SU-DHL-6 (cell line): ENCODE measurements at regions not wholly inside any gene's neighbourhood (a gene's known extent, or its start where the extent isn't known, plus 50 kb on each side); places are given as distances from the start of the nearest gene placed in this dataset.

ENCODE experiments used
- H2AFZ ChIP-seq: fragments of 200-600 bp; sonication (generic); 2 replicates; pipeline ENCODE4 v1.6.1; 2014; ENCODE audit warnings: low read depth, mild to moderate bottlenecking, moderate library complexity, mixed read lengths, antibody characterized with exemption, low read length; ENCODE audit not compliant: severe bottlenecking
- H3F3A ChIP-seq: fragments of 200-600 bp; shearing (Covaris generic); 2 replicates; pipeline ENCODE4 v1.6.0; 2016; ENCODE audit warnings: antibody characterized with exemption, mild to moderate bottlenecking; ENCODE audit not compliant: insufficient read depth
- H3K27ac ChIP-seq: fragments of 200-600 bp; sonication (generic); 2 replicates; pipeline ENCODE4 v1.5.1; 2016; ENCODE audit warnings: low read depth, mild to moderate bottlenecking, low read length, moderate library complexity, mixed read lengths
- H3K27me3 ChIP-seq: fragments of 200-600 bp; sonication (generic), shearing (Covaris generic); 2 replicates; pipeline ENCODE4 v1.6.0; 2014; ENCODE audit warnings: mild to moderate bottlenecking, low read length
- H3K36me3 ChIP-seq: fragments of 200-600 bp; sonication (generic); 2 replicates; pipeline ENCODE4 v1.6.1; 2014; ENCODE audit warnings: mild to moderate bottlenecking, low read length, mixed read lengths
- H3K4me2 ChIP-seq: fragments of 300-600, 200-600 bp; shearing (Covaris generic), sonication (generic); 2 replicates; pipeline ENCODE4 v1.6.0; 2014; ENCODE audit warnings: low read length, low read depth, mild to moderate bottlenecking; ENCODE audit not compliant: poor library complexity, severe bottlenecking
- H3K4me3 ChIP-seq: fragments of 200-600 bp; sonication (generic); 2 replicates; pipeline ENCODE4 v1.5.1; 2014; ENCODE audit warnings: antibody characterized with exemption, low read length, mild to moderate bottlenecking, mixed read lengths; ENCODE audit not compliant: insufficient read depth, poor library complexity, severe bottlenecking
- H3K79me2 ChIP-seq: fragments of 200-600 bp; sonication (generic); 2 replicates; pipeline ENCODE4 v1.6.1; 2014; ENCODE audit warnings: mild to moderate bottlenecking, low read length, moderate library complexity; ENCODE audit not compliant: insufficient read depth
- H3K9ac ChIP-seq: fragments of 200-600 bp; sonication (generic); 2 replicates; pipeline ENCODE4 v1.7.0; 2014; ENCODE audit warnings: mild to moderate bottlenecking, low read length
- H3K9me2 ChIP-seq: fragments of 200-600 bp; sonication (generic); replicated peaks from 2 replicates; pipeline ENCODE4 v1.6.1; 2014; ENCODE audit warnings: low read length; ENCODE audit not compliant: insufficient read depth
- H3K9me3 ChIP-seq: fragments of 200-600 bp; sonication (generic); 2 replicates; pipeline ENCODE4 v1.6.1; 2014; ENCODE audit warnings: low read length, mixed read lengths; ENCODE audit not compliant: insufficient read depth
- H4K20me1 ChIP-seq: fragments of 200-600 bp; sonication (generic); 2 replicates; pipeline ENCODE4 v1.6.1; 2014; ENCODE audit warnings: low read depth, mild to moderate bottlenecking, antibody characterized with exemption, low read length, moderate library complexity, mixed read lengths
- CTCF ChIP-seq: fragments of 200-600 bp; sonication (generic); IDR thresholded peaks from one replicate; pipeline ENCODE4 v1.5.1; 2017; ENCODE audit warnings: antibody characterized with exemption, mild to moderate bottlenecking, low read length, moderate library complexity; ENCODE audit not compliant: insufficient read depth, poor library complexity, severe bottlenecking
- EZH2phosphoT487 ChIP-seq: fragments of 200-600 bp; sonication (generic), shearing (Covaris generic); conservative IDR thresholded peaks from 2 replicates; pipeline ENCODE4 v1.6.1; 2018; ENCODE audit warnings: mild to moderate bottlenecking, antibody characterized with exemption, low read length, moderate library complexity, mixed read lengths

- Histone ChIP-seq H4K20me1 (no peaks in the 10 kb centered on the region), H3K9me3 (no peaks in the 10 kb centered on the region), H3K9ac (no peak overlapping the region), H3K79me2 (no peaks in the 10 kb centered on the region), H3K4me3 (no peak overlapping the region), H3K27ac (no peak overlapping the region), H3K9me2 (no peaks in the 10 kb centered on the region), H3K27me3 (no peaks in the 10 kb centered on the region), H3K36me3 (no peaks in the 10 kb centered on the region), H3F3A (no peaks in the 10 kb centered on the region), H3K4me2 (no peak overlapping the region), H2AFZ (no peak overlapping the region)
- no peak for TF ChIP-seq EZH2phosphoT487
- TF ChIP-seq CTCF = no peak
Observed at GRCh38 chr17:34059423-34060220, 195.5 kb upstream of the CCL2 start.

DNA sequence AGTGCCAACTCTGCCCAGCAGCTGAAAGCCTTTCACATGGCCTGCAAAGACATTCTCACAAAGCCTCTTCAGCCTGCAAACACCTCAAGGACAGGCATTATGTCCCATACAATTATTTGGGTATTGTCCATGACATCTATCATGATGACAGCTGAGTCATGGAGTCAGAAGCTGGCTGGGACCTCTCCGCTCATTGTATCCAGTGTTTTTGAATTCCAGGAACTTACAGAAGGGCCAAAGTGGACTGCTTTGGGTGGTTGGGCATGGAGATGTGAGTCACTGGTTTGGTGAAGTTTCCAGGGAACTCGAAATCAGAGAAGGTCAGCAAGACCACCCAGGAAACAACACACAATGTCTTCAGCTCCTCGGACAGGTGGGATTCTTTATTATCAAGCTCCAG lies 188.6 kb upstream of the CCL2 start:
- no peak overlapping the region for H3K4me3 ChIP-seq
- no peaks in the 10 kb centered on the region for H3K36me3 ChIP-seq
- H3K9me3 ChIP-seq = no peaks in the 10 kb centered on the region
- no peak overlapping the region for H3K9ac ChIP-seq
- H3K27ac ChIP-seq = no peak overlapping the region
- H3K9me2 ChIP-seq = no peaks in the 10 kb centered on the region
- H3F3A ChIP-seq = no peaks in the 10 kb centered on the region
- no peaks in the 10 kb centered on the region for H3K27me3 ChIP-seq
- H2AFZ ChIP-seq = no peak overlapping the region
- TF ChIP-seq CTCF = no peak
- TF ChIP-seq EZH2phosphoT487 = no peak
- no peak overlapping the region for H3K4me2 ChIP-seq
- H4K20me1 ChIP-seq = no peaks in the 10 kb centered on the region
- no peaks in the 10 kb centered on the region for H3K79me2 ChIP-seq

GRCh38 chr17:34067011-34067410 lies 188.1 kb upstream of the CCL2 start:
- H3K27ac ChIP-seq = no peak overlapping the region

More at GRCh38 chr17:34067011-34067410, 188.1 kb upstream of the CCL2 start:
- H3K4me3 ChIP-seq = no peak overlapping the region
- no peaks in the 10 kb centered on the region for H3K36me3 ChIP-seq
- no peak overlapping the region for H3K9ac ChIP-seq
- H4K20me1 ChIP-seq = no peaks in the 10 kb centered on the region
- no peaks in the 10 kb centered on the region for H3K9me3 ChIP-seq
- H3K9me2 ChIP-seq = no peaks in the 10 kb centered on the region
- TF ChIP-seq EZH2phosphoT487 = no peak
- TF ChIP-seq CTCF = no peak
- no peaks in the 10 kb centered on the region for H3K27me3 ChIP-seq
- H3F3A ChIP-seq = no peaks in the 10 kb centered on the region
- no peak overlapping the region for H2AFZ ChIP-seq
- no peak overlapping the region for H3K4me2 ChIP-seq
- no peaks in the 10 kb centered on the region for H3K79me2 ChIP-seq
